GM21360 (cell line): ENCODE measurements at regions not wholly inside any gene's neighbourhood (a gene's known extent, or its start where the extent isn't known, plus 50 kb on each side); places are given as distances from the start of the nearest gene placed in this dataset.
"Not testable (repeated sequence)": the region's sequence is repeated elsewhere in the genome, so short reads cannot be mapped to it uniquely, and the experiment has no call there.

ENCODE experiments used
- ATAC-seq: cut with Tn5 transposase; IDR thresholded peaks from one replicate; pipeline ENCODE4 v1.9.1; 2021; ENCODE audit warnings: mild to moderate bottlenecking, moderate library complexity; ENCODE audit not compliant: unreplicated experiment

DNA sequence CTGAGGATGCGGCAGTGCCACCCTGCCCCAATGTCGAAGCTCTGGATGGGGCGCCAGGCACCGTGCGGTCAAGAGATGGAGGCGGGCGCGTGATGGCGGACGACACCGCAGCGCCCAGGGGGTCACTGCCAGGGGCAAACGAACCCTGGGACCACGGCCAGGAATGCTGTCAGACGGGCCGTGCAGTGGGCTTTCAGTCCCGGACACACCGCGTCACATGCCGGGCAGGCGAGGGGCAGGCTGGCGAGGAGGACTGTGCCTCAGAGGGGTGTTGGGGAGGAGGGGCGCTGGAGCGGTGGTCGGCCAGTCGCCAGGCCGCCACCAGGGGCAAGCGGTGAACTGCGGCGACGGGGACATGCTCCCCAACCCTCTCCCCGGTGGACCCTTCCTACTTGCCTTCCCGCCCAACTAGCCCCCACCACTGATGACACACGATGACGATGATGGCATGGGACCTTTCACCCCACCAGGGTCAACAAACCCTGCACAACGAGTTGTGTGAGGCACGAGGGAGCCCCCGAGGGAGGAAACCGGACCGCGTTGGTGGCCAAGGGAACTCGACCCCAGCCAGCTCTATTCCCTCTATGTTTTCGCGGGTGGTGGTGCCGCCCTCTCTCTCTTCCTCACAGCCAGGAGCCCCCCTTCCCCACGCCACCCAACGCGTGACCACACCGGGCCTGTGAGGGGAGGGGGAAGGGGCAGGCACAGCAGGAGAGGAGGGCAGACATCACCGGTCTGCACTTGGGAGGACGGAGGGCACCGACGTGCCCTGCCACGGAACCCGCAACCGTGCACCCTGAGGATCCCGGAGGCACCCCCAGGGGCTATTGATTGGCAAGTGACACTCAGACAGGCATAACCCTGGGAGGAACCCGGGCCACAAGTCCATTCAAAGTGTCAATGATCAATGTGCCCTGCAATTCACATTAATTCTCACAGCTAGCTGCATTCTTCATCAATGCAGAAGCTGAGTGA, 1960.9 kb upstream of the DEFB115 start:
- no peak for ATAC-seq

DNA sequence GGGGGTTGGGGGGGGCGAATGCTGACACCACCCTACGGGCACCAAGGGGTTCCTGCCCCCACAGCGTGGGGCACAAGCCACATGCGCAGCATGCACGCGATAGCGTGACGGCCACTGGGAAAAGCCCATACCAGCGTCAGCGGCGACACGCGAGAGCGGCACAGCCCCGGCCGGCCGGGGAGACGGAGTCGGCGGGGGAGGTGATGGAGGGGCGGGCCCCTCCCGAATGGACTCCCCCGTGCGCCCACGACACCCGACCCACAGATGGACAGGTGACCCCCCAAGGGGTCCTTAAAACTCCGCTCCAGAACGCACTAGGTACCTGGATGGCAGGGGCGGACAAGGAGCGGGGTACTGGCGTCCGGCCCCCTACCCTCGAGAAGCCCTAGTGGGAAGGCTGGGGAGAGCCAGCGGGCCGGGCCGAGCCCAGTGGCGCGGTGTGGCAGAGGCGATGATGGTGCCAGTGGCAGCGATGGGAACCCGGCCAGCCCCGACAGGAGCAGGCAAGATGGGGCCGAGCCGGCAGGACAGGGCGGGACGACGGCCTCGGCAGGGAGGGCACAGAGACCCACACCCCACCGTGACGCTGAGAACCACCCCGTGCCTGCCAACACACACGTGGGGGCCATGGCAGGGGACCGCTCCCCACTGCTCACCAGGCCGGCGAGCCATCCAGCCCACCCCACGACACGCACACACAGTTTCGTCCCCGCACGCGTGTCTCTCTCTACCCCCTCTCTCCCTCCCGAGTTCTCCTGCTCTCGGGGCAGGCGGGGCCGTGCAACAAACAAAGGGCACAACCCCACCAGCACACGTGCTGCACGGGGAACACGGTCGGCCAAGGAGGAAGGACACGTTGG, 1959.8 kb upstream of the DEFB115 start:
- no peak for ATAC-seq

DNA sequence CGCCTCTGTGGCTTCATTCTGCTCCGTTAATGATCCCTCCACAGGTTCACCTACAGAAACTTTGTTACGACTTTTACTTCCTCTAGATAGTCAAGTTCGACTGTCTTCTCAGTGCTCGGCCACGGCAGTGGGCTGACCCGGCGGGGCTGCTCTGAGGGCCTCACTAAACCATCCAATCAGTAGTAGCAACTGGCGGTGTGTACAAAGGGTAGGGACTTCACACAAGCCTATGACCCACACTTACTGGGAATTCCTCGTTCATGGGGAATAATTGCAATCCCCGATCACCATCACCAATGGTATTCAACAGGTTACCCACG, 1959.2 kb upstream of the DEFB115 start:
- no peak for ATAC-seq

DNA sequence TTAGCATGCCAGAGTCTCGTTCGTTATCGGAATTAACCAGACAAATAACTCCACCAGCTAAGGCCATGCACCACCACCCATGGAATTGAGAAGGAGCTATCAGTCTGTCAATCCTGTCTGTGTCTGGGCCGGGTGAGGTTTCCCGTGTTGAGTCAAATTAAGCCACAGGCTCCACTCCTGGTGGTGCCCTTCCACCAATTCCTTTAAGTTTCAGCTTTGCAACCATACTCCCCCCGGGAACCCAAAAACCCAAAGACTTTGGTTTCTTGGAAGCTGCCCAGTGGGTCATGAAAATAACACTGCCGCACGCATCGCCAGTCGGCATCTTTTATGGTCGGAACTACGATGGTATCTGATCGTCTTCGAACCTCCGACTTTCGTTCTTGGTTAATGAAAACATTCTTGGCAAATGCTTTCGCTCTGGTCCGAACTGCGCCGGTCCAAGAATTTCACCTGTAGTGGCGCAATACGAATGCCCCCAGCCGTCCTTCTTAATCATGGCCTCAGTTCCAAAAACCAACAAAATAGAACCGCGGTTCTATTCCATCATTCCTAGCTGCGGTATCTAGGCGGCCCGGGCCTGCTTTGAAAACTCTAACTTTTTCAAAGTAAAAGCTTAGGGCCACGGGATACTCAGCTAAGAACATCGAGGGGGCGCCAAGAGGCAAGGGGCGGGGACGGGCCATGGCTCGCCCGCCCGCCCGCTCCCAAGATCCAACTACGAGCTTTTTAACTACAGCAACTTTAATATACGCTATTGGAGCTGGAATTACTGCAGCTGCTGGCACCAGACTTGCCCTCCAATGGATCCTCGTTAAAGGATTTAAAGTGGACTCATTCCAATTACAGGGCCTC, 1958.5 kb upstream of the DEFB115 start:
- ATAC-seq = no peak

GRCh38 chr20:29299811-29300578, 1957.5 kb upstream of the DEFB115 start:
- no peak for ATAC-seq

DNA sequence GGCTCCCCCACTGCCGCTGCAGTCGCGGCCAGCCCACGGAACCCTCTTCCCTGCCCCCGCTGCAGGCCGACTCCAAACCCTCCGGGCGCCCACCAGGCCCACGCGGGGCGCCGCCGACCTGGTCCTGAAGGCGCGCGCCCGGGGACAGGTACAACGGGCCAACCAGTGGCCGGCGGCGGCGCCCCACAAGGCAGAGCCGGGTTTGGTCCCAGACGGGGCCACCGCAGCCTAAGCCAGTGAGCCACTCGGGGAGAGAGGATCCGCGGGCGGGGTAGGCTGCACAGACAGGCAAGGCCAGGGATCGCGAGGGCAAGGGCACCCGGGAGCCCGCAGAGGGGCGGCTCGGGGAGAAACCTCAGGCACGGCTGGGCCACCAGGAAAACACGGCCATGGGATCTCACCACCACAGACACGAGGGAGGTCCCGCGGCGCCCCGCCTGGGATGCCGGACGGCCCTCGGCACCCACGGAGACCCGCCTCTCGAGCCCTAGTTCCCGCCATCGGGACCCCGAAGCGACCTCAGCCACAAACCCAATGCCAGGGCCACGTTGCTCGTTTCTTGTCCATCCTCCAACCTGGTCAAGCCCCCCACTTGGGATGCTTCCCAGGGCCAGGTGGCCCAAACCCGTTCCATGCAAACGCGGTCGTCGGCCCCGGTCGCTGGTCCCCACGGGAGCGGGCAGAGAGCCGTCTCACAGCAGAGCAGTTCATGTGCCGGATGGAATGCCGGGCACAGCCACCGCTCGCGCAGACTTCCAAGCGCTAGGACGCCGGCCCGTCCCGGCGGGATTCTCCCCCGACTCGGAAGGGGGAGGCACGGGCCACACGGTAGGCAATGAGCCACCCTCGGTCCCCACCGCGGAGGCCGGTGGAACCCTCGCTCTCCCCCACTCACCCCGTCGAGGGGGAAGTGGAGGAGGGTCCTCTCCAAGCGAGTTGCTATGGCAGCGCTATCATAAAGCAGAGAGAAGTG, 1956.6 kb upstream of the DEFB115 start:
- ATAC-seq = no peak

- no peak for ATAC-seq
These were observed 1955.7 kb upstream of the DEFB115 start for GRCh38 chr20:29301624-29302259.

DNA sequence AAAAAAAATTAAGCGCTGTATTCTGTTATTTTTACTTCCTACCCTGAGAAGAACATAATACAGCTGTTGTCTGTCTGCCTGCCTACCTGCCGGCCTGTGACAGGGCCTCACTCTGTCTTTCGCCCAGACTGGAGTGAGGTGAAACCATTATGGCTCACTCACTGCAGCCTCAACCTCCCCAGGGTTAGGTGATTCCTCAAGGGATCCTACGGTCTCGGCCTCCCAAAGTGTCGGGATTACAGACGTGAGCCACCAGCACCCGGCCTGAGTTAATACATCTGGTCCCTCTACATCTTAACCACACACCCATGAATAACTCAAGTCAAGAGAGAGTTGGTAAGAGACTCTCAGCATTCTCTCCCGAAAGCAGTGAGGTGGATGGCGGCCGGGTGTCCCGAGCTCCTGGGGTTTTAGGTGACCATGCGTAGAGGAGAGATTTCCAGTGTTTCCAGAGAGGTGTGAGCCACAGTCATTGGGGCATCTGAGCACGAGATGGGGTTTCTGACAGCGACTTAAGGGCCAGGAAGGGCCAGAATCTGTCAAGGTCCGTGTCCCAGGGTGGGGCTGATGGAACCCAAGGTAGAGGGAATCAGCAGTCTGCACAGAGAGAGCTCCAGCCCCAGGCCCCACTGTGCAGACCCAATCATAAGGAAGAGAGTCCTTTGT, 1954.4 kb upstream of the DEFB115 start:
- no peak for ATAC-seq

- no peak for ATAC-seq
These were observed 1950.9 kb upstream of the DEFB115 start for GRCh38 chr20:29306390-29307072.

- not testable (repeated sequence) for ATAC-seq
These were observed 1950.0 kb upstream of the DEFB115 start for GRCh38 chr20:29307484-29307883.

DNA sequence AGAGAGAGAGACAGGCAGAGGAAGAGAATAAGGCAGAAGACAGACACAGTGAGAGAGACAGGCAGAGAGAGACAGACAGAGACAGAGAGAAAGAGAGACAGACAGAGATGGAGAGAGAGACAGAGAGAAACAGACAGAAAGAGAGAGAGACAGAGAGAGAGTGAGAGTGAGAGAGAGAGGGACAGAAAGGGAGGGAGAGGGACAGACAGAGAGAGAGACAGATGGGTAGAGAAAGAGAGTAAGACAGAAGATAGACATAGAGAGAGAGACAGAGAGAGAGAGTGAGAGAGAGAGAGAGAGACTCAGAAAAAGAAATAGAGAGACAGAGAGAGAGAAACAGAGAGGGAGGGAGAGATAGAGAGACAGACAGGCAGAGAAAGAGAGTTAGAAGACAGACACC, 1948.5 kb upstream of the DEFB115 start:
- not testable (repeated sequence) for ATAC-seq

GRCh38 chr20:29309481-29309880, 1948.0 kb upstream of the DEFB115 start:
- not testable (repeated sequence) for ATAC-seq

- ATAC-seq = not testable (repeated sequence)
These were observed 1946.4 kb upstream of the DEFB115 start for GRCh38 chr20:29311046-29311445.

- not testable (repeated sequence) for ATAC-seq
These were observed 1944.8 kb upstream of the DEFB115 start for GRCh38 chr20:29312679-29313078.

DNA sequence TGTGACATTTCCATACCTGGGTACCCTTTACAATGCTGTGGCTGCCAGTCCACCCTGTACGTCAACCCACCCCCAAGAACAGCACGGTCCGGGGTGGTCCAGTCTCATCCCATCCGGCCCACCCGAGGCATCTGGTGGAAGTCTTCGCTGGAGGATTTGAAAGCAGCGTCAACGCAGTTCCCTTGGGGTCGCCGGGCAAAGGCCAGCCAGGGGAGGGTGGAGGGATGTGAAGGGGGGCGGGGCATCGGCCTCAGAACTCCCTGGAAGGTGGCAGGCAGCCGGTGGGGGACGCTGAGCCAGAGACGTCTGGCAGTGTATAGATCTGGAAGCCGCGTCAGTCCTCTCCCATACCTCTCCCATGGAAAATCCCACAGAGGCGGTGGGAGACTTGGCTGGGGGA, 1944.0 kb upstream of the DEFB115 start:
- no peak for ATAC-seq

DNA sequence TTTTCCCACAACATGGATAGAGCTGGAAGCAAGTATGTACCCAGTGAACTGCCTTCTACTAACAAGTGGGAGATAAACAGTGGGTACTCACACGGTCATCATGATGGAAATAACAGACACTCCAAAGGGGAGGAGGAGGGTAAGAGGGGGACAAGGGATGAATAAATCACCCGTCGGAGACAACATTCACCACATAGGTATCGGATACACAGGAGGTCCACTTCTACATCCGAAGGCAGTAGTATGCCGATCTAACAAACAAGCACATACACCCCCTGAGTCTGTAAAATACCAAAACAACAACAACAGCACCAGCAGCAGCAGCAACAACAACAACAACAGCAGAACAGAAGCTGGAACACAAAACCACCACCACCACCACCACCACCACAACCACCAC, 1943.2 kb upstream of the DEFB115 start:
- ATAC-seq = no peak

GRCh38 chr20:29318871-29319461, 1938.5 kb upstream of the DEFB115 start:
- no peak for ATAC-seq
